ENCODE measurements at regions not wholly inside any gene's neighbourhood (a gene's known extent, or its start where the extent isn't known, plus 50 kb on each side); places are given as distances from the start of the nearest gene placed in this dataset.

- TF ChIP-seq CHD2 (IDR thresholded peaks at IDR 0.05; ENCODE audit: borderline replicate concordance, low read depth, low read length), result no peak
- TF ChIP-seq CTCF (IDR thresholded peaks at IDR 0.05 in 2 of 3, conservative IDR thresholded peaks at IDR 0.05 in 1 of 3; ENCODE audit: control insufficient read depth in 2 of 3, extremely low read depth in 1 of 3, insufficient read depth in 1 of 3, low read depth in 3 of 3, low read length in 3 of 3), result no peak
- TF ChIP-seq EZH2 (IDR thresholded peaks at IDR 0.05; ENCODE audit: borderline replicate concordance, control insufficient read depth, low read depth, low read length), result no peak
- TF ChIP-seq SP1 (IDR thresholded peaks at IDR 0.05; ENCODE audit: low read depth, low read length), result no peak
- no peak for TF ChIP-seq REST (IDR thresholded peaks at IDR 0.05; ENCODE audit: low read depth, low read length)
- no peak for TF ChIP-seq BHLHE40 (IDR thresholded peaks at IDR 0.05; ENCODE audit: borderline replicate concordance in 1 of 2, low read depth in 2 of 2, low read length in 1 of 2)
- no peak for TF ChIP-seq ZZZ3 (IDR thresholded peaks at IDR 0.05; ENCODE audit: control insufficient read depth, insufficient read length, low read depth)
- TF ChIP-seq POLR2A (IDR thresholded peaks at IDR 0.05; ENCODE audit: low read depth, low read length), result no peak
- no peak for TF ChIP-seq JUNB (IDR thresholded peaks at IDR 0.05)
- TF ChIP-seq NR2F1 (conservative IDR thresholded peaks at IDR 0.05), result no peak
These were observed 129.0 kb upstream of the MAMLD1 start for GRCh38 chrX:150234126-150234525.
